Peyer's patch (tissue), 4 donors: ENCODE measurements at regions not wholly inside any gene's neighbourhood (a gene's known extent, or its start where the extent isn't known, plus 50 kb on each side); places are given as distances from the start of the nearest gene placed in this dataset.

ENCODE experiments used
- DNase-seq, 3 donors: peaks; one replicate each; pipeline ENCODE4 v3.0.0-alpha.2; 2017 to 2019
- H3K27ac ChIP-seq, 4 donors: fragments of 200-600 bp; sonication (generic); one replicate each; pipeline ENCODE4 v1.5.1; 2016 to 2019
- H3K27me3 ChIP-seq, 2 donors: fragments of 200-600 bp; sonication (generic); one replicate each; pipeline ENCODE4 v1.5.1; 2019
- H3K36me3 ChIP-seq, 3 donors: fragments of 200-600 bp; sonication (generic); one replicate each; pipeline ENCODE4 v1.5.1; 2016 to 2019
- H3K4me1 ChIP-seq, 4 donors: fragments of 200-600 bp; sonication (generic); one replicate each; pipeline ENCODE4 v1.5.1; 2016 to 2019
- H3K4me3 ChIP-seq, 4 donors: fragments of 200-600 bp; sonication (generic); 1 replicate in 3 of 4; 2 replicates in 1 of 4; pipeline ENCODE4 v1.5.1; 2016 to 2019; ENCODE audit warnings: mild to moderate bottlenecking in 1 of 4
- H3K9me3 ChIP-seq, 4 donors: fragments of 200-600 bp; sonication (generic); one replicate each; pipeline ENCODE4 v1.5.1; 2016 to 2019; ENCODE audit warnings: mild to moderate bottlenecking in 1 of 4
- CTCF ChIP-seq, 6 experiments: fragments of 450-650 bp in 4 of 6; fragments of 200-600 bp in 2 of 6; sonication (generic) in 1 of 6; IDR thresholded peaks; one replicate each; pipeline ENCODE4 v1.5.1; 2017 to 2019; ENCODE audit warnings: antibody characterized with exemption in 6 of 6, mild to moderate bottlenecking in 3 of 6, moderate library complexity in 1 of 6
- POLR2A ChIP-seq, 2 donors: fragments of 450-650 bp; IDR thresholded peaks; one replicate each; pipeline ENCODE4 v1.5.1; 2017; ENCODE audit warnings: antibody characterized with exemption in 2 of 2, mild to moderate bottlenecking in 2 of 2, moderate library complexity in 2 of 2

GRCh38 chr20:39882806-39883205, 806.2 kb downstream of the MAFB start:
- Histone ChIP-seq H3K9me3 (no peaks in the 10 kb centered on the region), H3K4me3 (no peak overlapping the region), H3K27ac (no peak overlapping the region), H3K4me1 (peaks cover 0 to under 1% (median 0%) of the 10 kb centered on the region in 4 donors), H3K36me3 (no peaks in the 10 kb centered on the region), H3K27me3 (no peaks in the 10 kb centered on the region)
- DNase-seq = no peak
- TF ChIP-seq CTCF (IDR thresholded peaks at IDR 0.05) (no peak), POLR2A (IDR thresholded peaks at IDR 0.05) (no peak)

- peaks cover 0 to 3% (median 0%) of the 10 kb centered on the region in 4 donors for H3K4me1 ChIP-seq
- H3K36me3 ChIP-seq = no peaks in the 10 kb centered on the region
- TF ChIP-seq CTCF (IDR thresholded peaks at IDR 0.05) (peak in 1 of 6 experiments; percentile 24), POLR2A (IDR thresholded peaks at IDR 0.05) (no peak)
- DNase-seq = no peak
- no peaks in the 10 kb centered on the region for H3K27me3 ChIP-seq
- no peak overlapping the region for H3K4me3 ChIP-seq
- H3K9me3 ChIP-seq = no peaks in the 10 kb centered on the region
- no peak overlapping the region for H3K27ac ChIP-seq
Observed at GRCh38 chr20:39880890-39881289, 808.1 kb downstream of the MAFB start.

- Histone ChIP-seq H3K4me3 (no peak overlapping the region), H3K9me3 (no peaks in the 10 kb centered on the region), H3K36me3 (no peaks in the 10 kb centered on the region), H3K27ac (no peak overlapping the region), H3K4me1 (peaks cover 0 to 3% (median 0%) of the 10 kb centered on the region in 4 donors), H3K27me3 (no peaks in the 10 kb centered on the region)
- no peak for TF ChIP-seq POLR2A (IDR thresholded peaks at IDR 0.05)
- TF ChIP-seq CTCF (IDR thresholded peaks at IDR 0.05) = no peak
- no peak for DNase-seq
Observed at GRCh38 chr20:39879296-39879695, 809.7 kb downstream of the MAFB start.

- no peak for TF ChIP-seq CTCF (IDR thresholded peaks at IDR 0.05)
- no peak for TF ChIP-seq POLR2A (IDR thresholded peaks at IDR 0.05)
- Histone ChIP-seq H3K36me3 (no peaks in the 10 kb centered on the region), H3K27ac (no peak overlapping the region)
Observed at GRCh38 chr20:39878809-39879208, 810.2 kb downstream of the MAFB start.

GRCh38 chr20:39878320-39878719, 810.7 kb downstream of the MAFB start:
- H3K4me3 ChIP-seq = no peak overlapping the region
- TF ChIP-seq POLR2A (IDR thresholded peaks at IDR 0.05) (no peak), CTCF (IDR thresholded peaks at IDR 0.05) (no peak)
- H3K9me3 ChIP-seq = no peaks in the 10 kb centered on the region
- no peaks in the 10 kb centered on the region for H3K36me3 ChIP-seq
- no peak overlapping the region for H3K27ac ChIP-seq
- no peaks in the 10 kb centered on the region for H3K27me3 ChIP-seq
- peaks cover 0 to 3% (median 0%) of the 10 kb centered on the region in 4 donors for H3K4me1 ChIP-seq
- no peak for DNase-seq

More at GRCh38 chr20:39878809-39879208, 810.2 kb downstream of the MAFB start:
- H3K9me3 ChIP-seq = no peaks in the 10 kb centered on the region
- peaks cover 0 to 3% (median 0%) of the 10 kb centered on the region in 4 donors for H3K4me1 ChIP-seq
- H3K4me3 ChIP-seq = no peak overlapping the region
- no peaks in the 10 kb centered on the region for H3K27me3 ChIP-seq
- DNase-seq = no peak

GRCh38 chr20:39877788-39878187, 811.2 kb downstream of the MAFB start:
- Histone ChIP-seq H3K27me3 (no peaks in the 10 kb centered on the region), H3K27ac (no peak overlapping the region), H3K4me3 (no peak overlapping the region), H3K9me3 (no peaks in the 10 kb centered on the region), H3K36me3 (no peaks in the 10 kb centered on the region), H3K4me1 (peaks cover 0 to 3% (median 0%) of the 10 kb centered on the region in 4 donors)
- TF ChIP-seq POLR2A (IDR thresholded peaks at IDR 0.05) (no peak), CTCF (IDR thresholded peaks at IDR 0.05) (no peak)
- no peak for DNase-seq
